GM11168 (cell line): ENCODE measurements at regions not wholly inside any gene's neighbourhood (a gene's known extent, or its start where the extent isn't known, plus 50 kb on each side); places are given as distances from the start of the nearest gene placed in this dataset.

ENCODE experiments used
- in situ Hi-C: fragments of 300-500 bp; cut with MboI; formaldehyde crosslinking; loops from one replicate; pipeline ENCODE4 v1.12.0; 2022; ENCODE audit warnings: low sequenced_read_pairs; ENCODE audit not compliant: unreplicated experiment

DNA sequence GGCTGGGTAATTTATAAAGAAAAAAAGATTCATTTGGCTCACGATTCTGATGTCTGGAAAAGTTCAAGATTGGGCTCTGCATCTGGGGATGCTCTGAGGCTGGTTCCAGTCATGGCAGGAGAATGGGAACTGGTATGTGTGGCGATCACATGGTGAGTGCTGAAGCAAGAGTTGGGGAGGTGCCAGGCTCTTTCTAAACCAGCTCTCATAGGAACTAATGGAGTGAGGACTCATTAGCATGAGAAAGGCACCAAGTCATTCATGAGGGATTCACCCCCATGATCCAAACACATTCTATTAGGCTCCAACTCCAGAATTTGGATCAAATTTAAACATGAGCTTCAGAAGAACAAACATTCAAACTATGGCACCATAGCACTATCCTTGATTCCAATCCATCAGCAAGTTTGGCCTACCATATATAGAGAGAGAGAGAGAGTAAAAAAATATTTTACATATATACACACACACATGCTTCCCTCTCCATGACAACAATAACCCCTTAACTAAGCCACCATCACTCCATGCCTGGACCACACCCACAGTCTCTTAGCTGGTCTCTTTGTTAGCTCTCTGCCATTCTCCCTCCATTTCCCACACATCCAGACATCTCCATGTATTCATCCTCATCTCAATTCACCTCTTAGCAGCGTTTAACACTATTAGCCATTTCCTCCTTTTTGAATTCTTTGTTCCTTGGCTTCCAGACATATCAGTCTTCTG lies 57.9 kb downstream of the NPY start:
- in situ Hi-C loops, result no loop called here

DNA sequence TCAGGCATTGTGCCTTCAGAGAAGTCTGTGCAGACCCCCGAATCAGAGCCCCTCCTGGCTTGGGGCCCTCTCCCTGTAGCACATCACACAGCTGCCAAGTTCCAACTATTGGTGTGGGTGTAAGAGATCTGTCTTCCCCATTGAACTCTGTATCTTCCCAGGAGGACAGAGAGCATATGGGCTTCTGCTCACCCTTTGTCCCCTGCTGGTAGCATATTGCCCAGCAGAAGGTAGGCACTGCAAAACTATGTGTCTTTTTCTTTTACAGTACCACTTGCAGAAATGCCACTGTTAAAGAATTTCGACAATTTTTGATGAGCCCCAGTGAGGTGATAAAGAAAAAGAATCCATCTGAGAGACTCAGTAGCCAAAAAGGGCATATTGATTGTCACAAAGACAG lies 59.6 kb downstream of the NPY start:
- in situ Hi-C loops, result no loop called here

DNA sequence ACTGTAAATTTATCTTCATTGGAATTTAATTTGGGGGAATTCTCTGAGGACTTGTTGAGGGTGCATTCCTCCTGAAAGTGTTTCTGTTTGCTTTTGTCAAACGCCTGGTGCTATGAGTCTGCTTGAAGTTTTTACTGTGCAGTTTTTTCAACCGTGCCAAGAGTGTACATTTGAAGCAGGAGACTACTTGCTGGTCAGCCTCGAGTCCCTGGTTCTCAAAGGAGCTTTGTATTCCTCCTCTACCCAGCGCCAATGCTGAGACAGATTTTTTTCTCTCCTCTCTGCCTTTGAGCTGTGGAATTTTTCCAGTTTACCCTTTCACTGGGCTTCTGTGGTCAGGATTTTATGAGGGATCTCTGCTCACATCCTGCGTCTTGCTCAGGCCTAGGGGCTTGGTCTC lies 62.1 kb downstream of the NPY start:
- in situ Hi-C loops, result no loop called here

DNA sequence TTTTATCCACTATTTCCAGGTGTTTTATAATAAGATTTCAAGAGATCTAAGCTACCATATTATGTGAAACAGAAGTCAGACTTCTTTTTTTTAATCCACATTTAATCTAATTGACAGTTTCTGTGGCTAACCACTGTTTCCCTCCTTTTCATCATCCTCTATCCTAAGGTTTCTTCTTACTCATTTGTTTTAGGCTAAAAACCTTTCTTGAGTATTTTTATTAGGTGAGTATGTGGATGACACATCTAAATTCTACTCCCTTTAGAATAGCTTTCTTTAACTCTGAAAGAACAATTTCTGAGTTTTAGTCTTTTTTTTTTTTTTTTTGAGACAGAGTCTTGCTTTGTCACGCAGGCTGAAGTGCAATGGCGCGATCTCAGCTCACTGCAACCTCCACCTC lies 62.7 kb downstream of the NPY start:
- in situ Hi-C loops, result no loop called here

DNA sequence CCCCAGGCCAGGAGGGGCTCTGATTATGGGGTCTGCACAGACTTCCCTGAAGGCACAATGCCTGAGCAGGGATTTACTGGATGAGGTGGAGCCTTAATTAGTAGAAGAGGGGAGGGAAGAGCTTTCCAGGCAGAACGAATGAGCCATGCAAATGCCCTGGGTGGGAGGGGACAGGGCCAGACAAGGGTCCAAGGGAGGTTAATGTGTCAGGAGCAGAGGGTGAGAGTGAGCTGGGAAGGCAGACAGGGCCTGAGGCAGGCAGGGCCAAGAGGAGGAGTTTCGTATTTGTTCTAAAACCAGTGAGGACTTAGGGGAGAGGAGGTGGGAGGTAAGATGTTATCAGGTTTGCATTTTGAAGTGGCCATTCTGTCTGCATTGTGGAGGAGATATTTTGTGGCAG lies 65.3 kb downstream of the NPY start:
- in situ Hi-C loops, result no loop called here

DNA sequence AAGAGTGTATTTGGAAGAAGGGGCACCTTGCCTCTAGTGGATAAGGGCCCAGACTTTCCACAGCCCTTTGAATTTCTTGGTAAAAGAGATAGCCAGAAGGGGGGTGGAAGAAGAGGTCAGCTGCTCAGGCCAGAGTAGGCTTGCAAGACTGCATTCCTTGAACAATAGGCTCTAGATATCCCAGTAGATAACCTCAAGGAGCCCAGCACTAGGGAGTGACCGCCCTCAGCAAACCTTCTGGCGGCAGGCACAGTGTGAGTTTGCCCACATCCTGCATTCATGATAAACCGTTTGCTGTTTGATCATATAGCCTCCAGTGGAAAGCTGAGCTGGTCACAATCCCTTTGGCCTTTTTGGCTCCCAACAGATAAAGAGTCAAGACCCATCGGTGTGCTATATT lies 70.5 kb downstream of the NPY start:
- in situ Hi-C loops, result no loop called here

DNA sequence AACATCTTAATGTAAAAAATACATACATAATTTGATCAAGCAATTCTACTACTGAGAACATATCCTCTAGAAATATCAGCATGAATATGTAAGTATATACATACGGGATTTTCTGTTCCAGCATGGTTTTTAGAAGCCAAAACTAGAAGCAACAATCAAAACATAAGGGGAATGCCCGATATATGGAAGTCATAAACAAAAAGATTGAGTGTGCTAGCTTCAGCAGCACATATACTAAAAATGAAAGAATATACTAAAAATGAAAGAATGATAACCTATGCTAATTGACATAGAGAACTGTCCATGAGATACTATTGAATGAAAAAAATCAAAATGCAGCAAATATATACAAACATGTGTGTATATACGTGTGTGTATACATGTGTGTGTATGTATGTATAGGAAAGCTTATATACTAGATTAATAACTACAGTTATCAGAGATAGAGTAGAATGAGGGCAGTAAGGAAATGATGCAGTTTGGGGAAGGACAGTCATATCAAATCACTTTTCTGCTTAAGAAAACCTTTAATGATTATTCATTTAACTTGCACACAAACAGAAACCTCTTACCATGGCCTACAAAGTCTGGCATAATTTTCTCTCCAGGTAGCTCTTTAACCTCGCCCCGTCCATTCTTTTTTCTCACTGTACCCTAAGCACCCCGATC lies 72.9 kb downstream of the NPY start:
- in situ Hi-C loops, result no loop called here

DNA sequence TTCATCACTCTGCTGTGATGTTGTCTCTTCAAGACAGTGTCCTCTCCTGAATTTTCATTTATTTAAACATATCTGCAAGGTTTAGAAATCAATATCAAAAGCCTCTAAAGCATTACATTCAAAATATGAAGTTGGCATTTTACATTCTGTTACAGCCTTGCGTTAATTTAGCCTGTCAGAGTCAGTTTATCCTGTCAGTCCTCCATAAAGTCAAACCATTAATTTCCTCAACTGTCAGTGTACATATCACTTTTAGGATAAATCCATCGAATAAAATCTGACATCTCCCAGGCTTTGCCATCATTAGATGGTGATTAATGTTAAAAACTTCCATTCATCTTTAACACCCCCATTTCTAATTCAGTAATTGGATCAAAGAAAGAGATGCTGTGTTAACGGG lies 77.0 kb downstream of the NPY start:
- in situ Hi-C loops, result no loop called here

DNA sequence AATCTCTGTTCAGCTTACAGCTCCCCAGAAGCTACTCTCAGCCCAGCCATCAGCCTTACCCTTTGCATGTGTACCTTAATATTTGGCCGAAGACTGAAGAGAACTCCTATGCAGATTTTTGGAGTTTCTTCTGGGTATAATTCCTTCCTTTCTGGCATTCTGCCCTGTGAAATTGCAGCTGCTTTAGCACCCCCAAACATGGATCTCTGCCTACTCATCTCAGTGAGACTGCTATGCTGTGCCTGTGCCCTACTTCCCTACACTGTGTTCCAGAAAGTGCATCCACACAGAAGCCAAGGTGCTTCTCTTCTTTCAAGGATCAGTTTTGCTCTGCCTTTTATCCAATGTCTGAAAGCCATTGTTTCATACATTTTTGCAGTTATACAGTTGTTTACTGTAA lies 81.6 kb downstream of the NPY start:
- in situ Hi-C loops, result no loop called here

DNA sequence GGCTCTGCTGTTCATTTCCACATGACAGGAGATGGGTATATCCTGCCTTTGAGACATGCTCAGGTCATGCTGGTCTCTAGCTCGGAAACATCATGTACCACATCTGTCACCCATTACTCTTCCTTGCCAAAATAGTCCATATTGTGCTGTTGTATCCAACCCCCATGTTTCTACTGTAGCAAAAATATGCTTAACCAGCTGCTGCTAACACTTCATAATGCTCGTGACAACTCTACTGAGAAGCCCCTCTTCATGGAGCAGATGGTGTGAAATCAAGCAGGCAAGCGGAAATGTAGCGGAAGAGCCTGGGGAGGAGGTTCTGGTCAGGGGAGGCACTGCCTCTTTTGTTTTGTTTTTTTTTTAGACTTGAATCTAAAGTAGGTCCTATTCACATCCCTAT lies 82.9 kb downstream of the NPY start:
- in situ Hi-C loops, result no loop called here

DNA sequence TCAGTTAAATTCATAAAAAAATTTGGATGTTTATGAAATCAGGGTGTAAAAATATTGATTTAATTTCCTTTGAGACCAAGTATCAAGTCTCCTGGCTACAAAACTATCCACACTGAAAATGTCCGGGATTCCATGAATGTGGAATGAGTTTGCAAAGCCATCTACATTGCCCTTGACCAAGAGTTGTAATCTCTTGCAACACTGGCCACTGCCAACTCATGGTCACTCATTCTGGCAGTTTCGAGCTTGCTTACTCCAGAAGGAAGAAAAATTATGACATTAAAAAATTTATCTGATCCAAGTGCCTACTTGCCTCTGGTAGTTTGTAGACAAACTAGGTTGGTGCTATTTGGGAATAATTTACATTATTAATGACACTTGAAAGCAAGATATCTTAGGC lies 84.2 kb downstream of the NPY start:
- in situ Hi-C loops, result no loop called here

DNA sequence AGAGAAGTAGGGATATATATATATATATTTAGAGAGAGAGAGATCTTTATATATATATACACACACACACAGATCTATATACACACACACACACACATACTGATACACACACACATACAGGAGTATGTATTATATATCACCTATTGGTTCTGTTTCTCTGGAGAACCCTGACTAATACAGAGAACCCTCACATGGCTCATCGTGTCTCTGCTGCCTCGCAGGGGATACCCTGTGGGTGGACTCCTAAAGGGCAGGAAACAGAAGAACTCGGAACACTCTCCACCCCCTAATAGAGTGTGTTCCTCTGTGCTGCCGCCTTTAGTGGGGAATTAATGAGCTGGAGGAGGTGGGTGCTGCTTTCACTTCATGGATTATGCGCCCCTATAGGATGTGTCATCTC lies 86.6 kb downstream of the NPY start:
- in situ Hi-C loops, result no loop called here

DNA sequence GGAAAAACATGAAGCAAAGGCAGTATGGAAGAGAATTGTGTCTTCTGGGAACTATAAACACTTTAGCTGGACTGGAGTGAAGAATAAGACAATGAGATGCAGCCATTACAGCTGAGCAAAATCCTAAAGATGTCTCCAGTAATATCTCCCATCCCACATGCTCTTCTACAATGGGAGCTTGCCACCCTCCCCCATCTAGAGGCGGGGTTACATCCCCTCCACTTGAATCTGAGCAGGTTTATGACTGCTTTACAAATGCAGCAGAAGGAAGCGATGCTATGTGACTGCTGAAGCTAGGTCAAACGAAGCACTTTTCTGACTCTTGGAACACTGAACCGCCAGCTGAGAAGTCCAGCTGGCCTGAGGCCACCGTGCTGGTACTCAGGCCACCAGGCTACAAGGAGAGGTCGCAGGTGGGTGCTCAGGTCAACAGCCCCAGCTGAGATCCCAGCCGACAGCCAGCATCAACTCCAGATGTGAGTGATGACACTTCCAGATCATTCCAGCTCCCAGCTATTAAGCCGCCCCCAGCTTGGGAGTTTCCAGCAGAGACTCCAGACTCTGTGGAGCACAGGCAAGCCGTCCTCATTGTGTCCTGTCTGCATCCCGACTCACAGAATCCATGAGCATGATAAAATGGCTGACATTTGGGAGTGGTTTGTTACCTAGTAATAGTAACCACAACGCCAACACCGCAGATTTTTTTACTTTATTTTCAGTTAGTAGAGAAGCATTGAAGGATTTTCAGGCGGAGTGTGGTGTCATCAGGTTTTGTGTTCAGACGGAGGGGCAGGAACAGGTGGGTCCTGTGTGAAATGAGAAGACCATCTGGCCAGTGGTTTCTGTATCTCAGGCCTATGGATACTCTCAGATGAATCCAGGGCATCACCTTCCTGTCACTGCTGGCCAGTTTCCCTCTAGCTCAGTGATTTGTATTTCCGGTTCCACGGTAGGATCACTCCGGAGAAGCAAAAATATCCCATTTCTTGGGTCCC lies 89.3 kb downstream of the NPY start:
- in situ Hi-C loops, result no loop called here

DNA sequence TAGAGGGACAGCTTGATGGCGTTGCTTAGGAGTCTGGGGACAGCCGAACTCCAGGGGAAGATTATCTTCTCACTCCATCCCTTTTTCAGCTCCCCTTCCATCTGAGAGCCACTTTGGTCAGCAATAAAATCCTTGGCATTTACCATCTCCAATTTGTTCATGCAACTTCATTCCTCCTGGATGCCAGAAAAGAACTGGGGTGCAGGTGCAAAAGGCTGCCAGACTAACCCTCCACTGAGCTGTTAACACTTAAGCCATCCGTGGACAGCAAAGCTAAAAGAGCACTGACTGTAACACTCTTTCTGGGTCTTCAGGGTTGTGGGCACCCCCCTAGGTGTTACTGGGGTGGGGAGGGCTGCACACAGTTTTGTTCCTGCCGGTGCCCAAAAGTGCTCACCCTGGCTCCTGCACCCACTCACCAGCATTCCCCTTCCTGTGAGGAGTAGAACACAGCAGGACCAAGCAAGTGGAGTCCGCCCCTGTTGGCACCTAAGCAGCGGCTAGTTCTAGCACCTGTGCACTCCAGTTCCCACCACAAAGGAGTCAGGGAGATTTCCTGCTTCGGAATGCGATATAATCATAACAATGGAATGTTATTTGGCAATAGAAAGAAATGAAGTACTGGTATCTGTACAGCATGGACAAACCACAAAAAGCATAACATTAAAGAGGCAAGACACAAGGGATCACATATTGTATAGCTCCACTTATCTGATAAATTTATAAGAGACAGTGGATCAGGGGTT lies 95.1 kb downstream of the NPY start:
- in situ Hi-C loops, result no loop called here

DNA sequence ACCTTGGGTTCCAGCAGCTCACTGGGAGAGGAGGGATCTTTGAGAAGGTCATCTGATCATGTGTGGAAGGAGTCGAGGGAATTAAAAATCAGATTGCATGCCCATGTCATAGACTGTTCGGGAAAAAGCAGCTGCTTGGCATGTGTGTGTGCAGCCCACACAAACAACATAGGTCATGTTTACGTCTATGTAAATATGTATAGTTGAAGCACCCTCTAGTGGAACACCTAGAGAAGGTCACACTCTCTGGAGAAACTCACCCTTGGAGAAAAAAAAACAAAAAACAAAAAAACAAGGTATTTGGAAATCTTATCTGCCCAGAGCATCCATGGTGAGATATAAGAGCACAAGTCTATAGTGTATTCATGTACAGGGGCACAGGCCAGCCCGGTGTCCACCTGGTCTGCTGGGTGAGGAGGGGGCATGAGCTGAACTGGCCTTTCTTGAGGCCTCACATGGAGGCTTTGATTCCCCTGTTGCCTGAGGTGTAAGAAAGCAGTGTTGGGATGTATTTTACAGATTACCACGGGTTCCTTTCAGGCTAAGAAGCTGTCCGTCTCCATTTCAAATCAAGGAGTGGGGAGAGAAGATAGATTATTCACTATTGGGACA lies 98.0 kb downstream of the NPY start:
- in situ Hi-C loops, result no loop called here

DNA sequence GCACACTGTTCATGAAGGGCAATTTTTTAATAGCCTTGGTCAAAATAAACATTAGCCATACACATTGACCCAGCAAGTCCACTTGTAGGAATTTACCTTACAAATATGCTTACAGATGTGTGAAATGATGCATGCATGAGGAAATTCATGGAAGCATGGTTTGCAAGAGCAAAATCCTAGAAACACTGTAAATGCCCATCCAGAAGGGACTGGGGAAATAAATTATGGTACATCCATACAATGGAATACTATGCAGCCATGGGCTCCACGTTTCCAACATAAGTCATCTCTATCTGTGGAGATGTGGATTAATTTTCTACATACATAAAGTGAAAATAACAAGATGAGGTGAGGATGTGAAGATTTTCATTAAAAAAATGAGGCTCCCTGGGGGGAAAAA lies 99.1 kb downstream of the NPY start:
- in situ Hi-C loops, result no loop called here

DNA sequence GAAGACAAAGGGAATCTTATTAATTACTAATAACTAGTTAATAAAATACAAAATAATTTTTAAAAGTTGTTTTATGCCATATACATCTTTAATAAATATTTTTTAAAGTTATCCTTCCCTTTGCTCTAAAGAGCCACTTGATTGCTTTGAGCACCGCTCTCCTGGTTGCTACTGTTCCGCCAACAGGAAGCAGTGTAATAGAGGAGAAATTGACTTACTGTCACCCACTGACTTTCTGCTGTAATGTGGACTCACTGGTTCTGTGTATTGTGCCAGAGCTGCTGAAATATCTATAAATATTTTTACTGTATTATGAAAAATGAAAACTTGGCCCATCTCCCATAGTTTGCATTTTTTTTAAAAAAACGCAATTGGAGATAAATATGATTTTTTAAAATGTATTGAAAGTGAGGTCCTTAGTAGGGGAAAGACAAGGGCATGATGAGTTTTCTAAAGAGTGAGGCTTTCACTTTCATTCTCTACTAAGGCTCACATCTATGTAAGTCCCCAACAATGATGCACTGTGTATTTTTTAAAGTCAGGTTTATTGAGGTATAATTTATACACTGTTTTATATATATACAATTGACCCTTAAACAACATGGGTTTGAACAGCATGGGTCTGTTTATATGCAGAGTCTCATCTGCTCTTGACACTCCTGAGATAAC lies 100.5 kb downstream of the NPY start:
- in situ Hi-C loops, result no loop called here

DNA sequence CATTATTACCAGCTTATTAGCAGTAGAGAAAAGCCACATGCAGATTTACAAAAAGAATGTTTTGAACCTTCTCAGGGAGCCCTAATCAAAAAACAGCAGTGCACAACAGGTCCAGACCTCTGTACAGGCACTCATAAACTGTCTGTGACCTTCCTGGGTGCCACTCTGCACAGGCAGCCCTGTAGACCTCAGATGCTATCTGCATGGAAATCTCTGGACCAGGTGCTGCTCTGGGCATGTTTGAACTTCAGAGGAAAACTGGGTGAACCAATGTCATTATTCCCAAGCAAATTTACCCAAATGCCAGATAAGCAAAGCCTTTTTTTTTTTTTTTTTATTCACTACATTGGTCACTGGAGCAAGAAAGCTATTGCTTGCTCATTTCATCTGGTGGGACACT lies 104.2 kb downstream of the NPY start:
- in situ Hi-C loops, result no loop called here

DNA sequence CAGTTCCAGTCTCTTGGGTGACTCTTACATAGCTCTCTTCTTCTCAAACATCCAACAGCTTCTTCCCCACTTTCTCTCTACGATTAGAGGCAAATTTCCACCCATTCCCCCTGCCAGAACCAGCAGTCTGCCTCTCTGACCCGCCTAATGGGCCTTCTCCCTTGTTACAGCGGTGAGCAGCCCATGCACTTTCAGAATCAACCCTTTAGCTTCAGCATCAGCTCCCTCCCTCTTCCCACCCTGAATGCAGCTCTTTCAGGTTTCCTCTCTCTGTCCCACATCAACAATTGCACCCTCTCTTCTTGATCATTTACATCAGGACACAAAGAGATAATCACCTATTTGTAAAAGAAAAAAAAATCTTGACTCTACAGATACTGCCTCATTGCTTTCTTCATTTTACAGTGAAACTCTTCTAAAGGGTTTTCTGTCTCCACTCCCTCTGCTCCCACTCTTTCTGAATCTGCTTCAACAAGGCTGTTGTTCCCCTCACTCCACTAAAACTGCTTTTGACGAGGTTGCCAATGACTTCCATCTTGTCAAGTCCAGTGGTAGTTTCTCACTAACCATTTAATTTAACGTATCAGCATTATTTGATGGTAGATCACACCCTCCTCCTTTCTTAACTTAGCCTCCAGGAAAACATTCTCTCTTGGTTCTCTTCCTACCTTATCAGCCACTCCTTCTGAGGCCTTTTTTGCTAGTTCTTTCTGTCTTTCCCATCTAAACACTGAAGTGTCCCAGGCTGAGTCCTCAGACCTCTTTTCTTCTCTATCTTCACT lies 106.6 kb downstream of the NPY start:
- in situ Hi-C loops, result no loop called here
